Ovary (tissue), 3 donors: ENCODE measurements at regions not wholly inside any gene's neighbourhood (a gene's known extent, or its start where the extent isn't known, plus 50 kb on each side); places are given as distances from the start of the nearest gene placed in this dataset.

Experiments
- CTCF ChIP-seq, 3 donors: fragments of 450-650 bp in 2 of 3; fragments of 200-600 bp in 1 of 3; IDR thresholded peaks; one replicate each; pipeline versions ENCODE4 v1.5.1 to v1.8.0; 2016 to 2022; ENCODE audit warnings: antibody characterized with exemption in 3 of 3, mild to moderate bottlenecking in 1 of 3
- EP300 ChIP-seq: sonication (generic); formaldehyde crosslinking; IDR thresholded peaks from one replicate; pipeline ENCODE4 v1.6.1; 2017; ENCODE audit warnings: antibody characterized with exemption
- POLR2A ChIP-seq: fragments of 450-650 bp; IDR thresholded peaks from one replicate; pipeline ENCODE4 v1.6.1; 2017; ENCODE audit warnings: antibody characterized with exemption, mild to moderate bottlenecking, moderate library complexity
- donor health status: DM: no; HTN: no; CAD: no.

- TF ChIP-seq EP300: no peak
- no peak for TF ChIP-seq CTCF (IDR thresholded peaks at IDR 0.05)
- TF ChIP-seq POLR2A: no peak
These were observed 185.5 kb upstream of the RBPJ start for GRCh38 chr4:26135331-26135730.
